ENCODE measurements at regions not wholly inside any gene's neighbourhood (a gene's known extent, or its start where the extent isn't known, plus 50 kb on each side); places are given as distances from the start of the nearest gene placed in this dataset.

DNA sequence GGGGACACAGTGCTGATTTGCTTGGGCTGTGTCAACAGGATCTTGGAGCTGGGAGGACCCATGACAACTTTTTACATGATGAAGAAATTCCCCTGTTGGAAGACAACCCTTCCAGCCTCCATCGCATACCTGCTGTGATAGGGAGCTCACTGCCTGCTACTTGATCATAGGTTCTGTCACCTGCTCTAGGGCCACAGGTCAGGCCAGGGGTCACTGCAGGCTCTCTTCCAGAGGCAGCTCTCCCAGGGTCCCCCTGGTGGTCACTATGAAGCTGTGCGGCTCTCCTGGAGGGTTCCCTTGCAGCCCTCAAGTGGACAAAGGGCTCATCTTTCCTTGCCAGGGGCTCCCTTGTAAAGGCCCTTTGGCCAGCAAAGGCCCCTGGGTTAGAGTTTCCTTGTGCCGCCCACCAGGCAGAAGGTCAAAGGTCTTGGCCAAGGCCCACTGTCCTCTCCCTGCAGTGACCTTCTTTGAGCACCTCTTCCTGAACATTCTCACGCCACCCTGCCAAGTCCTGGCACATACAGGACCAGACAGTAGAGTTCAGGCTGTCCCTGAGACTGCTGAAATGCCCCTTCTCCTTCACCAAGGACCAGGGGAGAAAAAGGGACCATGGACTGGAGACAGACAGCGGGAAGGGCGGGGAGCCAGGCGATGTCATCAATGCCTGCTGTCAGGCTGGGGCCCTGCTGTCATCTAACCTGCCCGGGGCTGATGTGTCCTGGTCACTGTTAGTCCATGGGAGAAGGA is 345.1 kb downstream of the DYSF start:
- TF ChIP-seq, protein P1, sequence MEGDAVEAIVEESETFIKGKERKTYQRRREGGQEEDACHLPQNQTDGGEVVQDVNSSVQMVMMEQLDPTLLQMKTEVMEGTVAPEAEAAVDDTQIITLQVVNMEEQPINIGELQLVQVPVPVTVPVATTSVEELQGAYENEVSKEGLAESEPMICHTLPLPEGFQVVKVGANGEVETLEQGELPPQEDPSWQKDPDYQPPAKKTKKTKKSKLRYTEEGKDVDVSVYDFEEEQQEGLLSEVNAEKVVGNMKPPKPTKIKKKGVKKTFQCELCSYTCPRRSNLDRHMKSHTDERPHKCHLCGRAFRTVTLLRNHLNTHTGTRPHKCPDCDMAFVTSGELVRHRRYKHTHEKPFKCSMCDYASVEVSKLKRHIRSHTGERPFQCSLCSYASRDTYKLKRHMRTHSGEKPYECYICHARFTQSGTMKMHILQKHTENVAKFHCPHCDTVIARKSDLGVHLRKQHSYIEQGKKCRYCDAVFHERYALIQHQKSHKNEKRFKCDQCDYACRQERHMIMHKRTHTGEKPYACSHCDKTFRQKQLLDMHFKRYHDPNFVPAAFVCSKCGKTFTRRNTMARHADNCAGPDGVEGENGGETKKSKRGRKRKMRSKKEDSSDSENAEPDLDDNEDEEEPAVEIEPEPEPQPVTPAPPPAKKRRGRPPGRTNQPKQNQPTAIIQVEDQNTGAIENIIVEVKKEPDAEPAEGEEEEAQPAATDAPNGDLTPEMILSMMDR (IDR thresholded peaks at IDR 0.05): peak; percentile 34 to 69 (median 46)
- TF ChIP-seq POLR2A (IDR thresholded peaks at IDR 0.05) (no peak), EP300 (IDR thresholded peaks at IDR 0.05) (no peak)
- 81 to 100% methylated on average over 6 to 8 of the region's 8 CpGs for WGBS, 2 donors
- H3K4me3 ChIP-seq: no peak overlapping the region
- no peaks in the 10 kb centered on the region for H3K27me3 ChIP-seq
- no peak overlapping the region for H3K27ac ChIP-seq
- H3K36me3 ChIP-seq: no peaks in the 10 kb centered on the region
- DNase-seq (ENCODE audit: low spot score in 2 of 2): no peak
- H3K9me3 ChIP-seq: no peaks in the 10 kb centered on the region
- peaks cover 0 to 4% (median 0%) of the 10 kb centered on the region in 4 donors for H3K4me1 ChIP-seq

- 92 to 94% methylated on average over 6 to 7 of the region's 7 CpGs for WGBS, 2 donors
- Histone ChIP-seq H3K9me3 (no peaks in the 10 kb centered on the region), H3K4me3 (no peak overlapping the region), H3K27me3 (no peaks in the 10 kb centered on the region), H3K4me1 (peaks cover 0 to 4% (median 0%) of the 10 kb centered on the region in 4 donors), H3K36me3 (no peaks in the 10 kb centered on the region), H3K27ac (no peak overlapping the region)
- DNase-seq (ENCODE audit: low spot score in 2 of 2): no peak
- TF ChIP-seq, protein P1 (IDR thresholded peaks at IDR 0.05): no peak
- TF ChIP-seq EP300 (IDR thresholded peaks at IDR 0.05) (no peak), POLR2A (IDR thresholded peaks at IDR 0.05) (no peak)
These were observed 343.9 kb downstream of the DYSF start for GRCh38 chr2:71797035-71797810.

DNA sequence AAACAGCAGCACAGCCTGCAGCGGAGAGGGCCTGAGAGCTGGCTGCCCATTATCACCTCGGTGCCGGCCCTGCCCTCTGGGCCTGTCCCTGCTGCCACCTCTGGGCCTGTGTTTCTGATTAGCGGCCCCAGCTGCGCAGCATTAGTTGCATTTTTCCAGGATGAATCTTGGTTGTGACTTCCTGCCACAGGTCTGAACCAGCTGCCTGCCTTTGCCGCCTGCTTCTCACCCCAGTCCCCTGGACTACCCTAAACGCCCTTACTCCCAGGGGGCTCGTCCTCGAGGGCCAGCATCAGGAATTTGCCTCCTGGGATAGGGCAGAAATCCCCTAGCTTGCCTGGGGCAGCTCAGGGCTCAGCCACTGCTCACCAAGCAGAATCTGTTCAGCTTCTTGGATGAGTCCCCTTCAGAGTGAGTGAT is 342.8 kb downstream of the DYSF start:
- 56 to 69% methylated on average over 8 to 9 of the region's 9 CpGs for WGBS, 2 donors

GRCh38 chr2:71795486-71795885 is 342.1 kb downstream of the DYSF start:
- Histone ChIP-seq H3K4me3 (no peak overlapping the region), H3K9me3 (no peaks in the 10 kb centered on the region), H3K27me3 (no peaks in the 10 kb centered on the region), H3K27ac (no peak overlapping the region), H3K4me1 (no peaks in the 10 kb centered on the region), H3K36me3 (no peaks in the 10 kb centered on the region)
- TF ChIP-seq EP300 (IDR thresholded peaks at IDR 0.05) (no peak), POLR2A (IDR thresholded peaks at IDR 0.05) (no peak)
- no peak for DNase-seq (ENCODE audit: low spot score in 2 of 2)
- 85 to 88% methylated on average over 1 of the region's 1 CpG for WGBS, 2 donors

More for the DNA sequence above, 342.8 kb downstream of the DYSF start:
- Histone ChIP-seq H3K27me3 (no peaks in the 10 kb centered on the region), H3K36me3 (no peaks in the 10 kb centered on the region), H3K9me3 (no peaks in the 10 kb centered on the region), H3K4me1 (no peaks in the 10 kb centered on the region), H3K27ac (no peak overlapping the region), H3K4me3 (no peak overlapping the region)
- DNase-seq (ENCODE audit: low spot score in 2 of 2): no peak
- TF ChIP-seq, protein P1 (IDR thresholded peaks at IDR 0.05): no peak
- TF ChIP-seq EP300 (IDR thresholded peaks at IDR 0.05) (no peak), POLR2A (IDR thresholded peaks at IDR 0.05) (no peak)

DNA sequence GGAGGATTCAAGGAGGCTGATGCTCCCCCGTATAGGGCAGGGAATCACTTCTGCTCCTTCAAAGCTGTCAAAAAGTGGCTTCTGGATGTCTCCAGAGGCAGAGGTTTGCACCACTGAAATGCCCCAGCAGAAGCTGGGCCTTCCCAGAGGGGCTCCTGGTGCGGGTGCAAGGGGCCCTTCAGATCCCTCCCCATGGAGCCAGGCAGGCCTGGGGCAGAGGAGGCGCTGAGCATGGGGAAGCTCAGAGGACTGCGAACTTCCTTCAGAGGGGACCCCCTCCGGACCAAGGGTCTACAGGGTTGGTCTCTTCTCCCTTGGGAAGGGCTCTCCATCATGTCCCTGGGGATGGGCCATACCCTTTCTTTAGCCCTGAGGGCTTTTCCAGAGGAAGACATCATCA is 341.2 kb downstream of the DYSF start:
- Histone ChIP-seq H3K9me3 (no peaks in the 10 kb centered on the region), H3K4me1 (no peaks in the 10 kb centered on the region), H3K27me3 (no peaks in the 10 kb centered on the region), H3K4me3 (no peak overlapping the region), H3K36me3 (no peaks in the 10 kb centered on the region), H3K27ac (no peak overlapping the region)
- no peak for DNase-seq (ENCODE audit: low spot score in 2 of 2)
- TF ChIP-seq POLR2A (IDR thresholded peaks at IDR 0.05) (no peak), EP300 (IDR thresholded peaks at IDR 0.05) (no peak)
- TF ChIP-seq, protein P1 (IDR thresholded peaks at IDR 0.05): no peak
- 84 to 86% methylated on average over 4 to 5 of the region's 5 CpGs for WGBS, 2 donors

Data from tibial nerve (tissue), 4 donors.